ENCODE measurements at regions not wholly inside any gene's neighbourhood (a gene's known extent, or its start where the extent isn't known, plus 50 kb on each side); places are given as distances from the start of the nearest gene placed in this dataset.

- no peak for FAIRE-seq
These were observed 171.2 kb upstream of the PRPS1L1 start for GRCh38 chr7:18198868-18199267.

GRCh38 chr7:18200266-18200665 is 172.6 kb upstream of the PRPS1L1 start:
- intact Hi-C loops (cut with DNase I): no loop called here
- H3K9me3 ChIP-seq (ENCODE audit: control insufficient read depth in 2 of 3, insufficient read depth in 1 of 3, low read length in 3 of 3): no peaks in the 10 kb centered on the region
- no peak for FAIRE-seq

More at GRCh38 chr7:18198868-18199267, 171.2 kb upstream of the PRPS1L1 start:
- Histone ChIP-seq H3K4me3 (ENCODE audit: low read length in 3 of 3) (no peak overlapping the region), H3K36me3 (ENCODE audit: control insufficient read depth in 2 of 3, insufficient read depth in 3 of 3, low read length in 3 of 3) (no peaks in the 10 kb centered on the region), H3K27me3 (ENCODE audit: control insufficient read depth, insufficient read depth, low read length) (no peaks in the 10 kb centered on the region), H3K27ac (ENCODE audit: low read depth in 2 of 2, low read length in 2 of 2) (no peak overlapping the region), H3K9ac (ENCODE audit: low read length in 3 of 3) (no peak overlapping the region), H3K4me1 (ENCODE audit: control insufficient read depth in 2 of 3, insufficient read depth in 2 of 3, low read depth in 1 of 3, low read length in 3 of 3) (no peaks in the 10 kb centered on the region), H3K9me3 (ENCODE audit: control insufficient read depth in 2 of 3, insufficient read depth in 1 of 3, low read length in 3 of 3) (no peaks in the 10 kb centered on the region)
- DNase-seq: no peak
- intact Hi-C loops (cut with DNase I): no loop called here
- TF ChIP-seq CTCF (IDR thresholded peaks at IDR 0.05; ENCODE audit: borderline replicate concordance, extremely low read depth, insufficient read depth): no peak

GRCh38 chr7:18200855-18201254 is 173.2 kb upstream of the PRPS1L1 start:
- no peaks in the 10 kb centered on the region for H3K4me1 ChIP-seq (ENCODE audit: control insufficient read depth in 2 of 3, insufficient read depth in 2 of 3, low read depth in 1 of 3, low read length in 3 of 3)
- H3K4me3 ChIP-seq (ENCODE audit: low read length in 3 of 3): no peak overlapping the region
- no peaks in the 10 kb centered on the region for H3K27me3 ChIP-seq (ENCODE audit: control insufficient read depth, insufficient read depth, low read length)
- FAIRE-seq: no peak
- no peak overlapping the region for H3K9ac ChIP-seq (ENCODE audit: low read length in 3 of 3)
- intact Hi-C loops (cut with DNase I): no loop called here
- no peak overlapping the region for H3K27ac ChIP-seq (ENCODE audit: low read depth in 2 of 2, low read length in 2 of 2)
- no peaks in the 10 kb centered on the region for H3K36me3 ChIP-seq (ENCODE audit: control insufficient read depth in 2 of 3, insufficient read depth in 3 of 3, low read length in 3 of 3)
- TF ChIP-seq CTCF (IDR thresholded peaks at IDR 0.05; ENCODE audit: borderline replicate concordance, extremely low read depth, insufficient read depth): no peak
- DNase-seq: no peak
- no peaks in the 10 kb centered on the region for H3K9me3 ChIP-seq (ENCODE audit: control insufficient read depth in 2 of 3, insufficient read depth in 1 of 3, low read length in 3 of 3)

More at GRCh38 chr7:18200266-18200665, 172.6 kb upstream of the PRPS1L1 start:
- no peaks in the 10 kb centered on the region for H3K36me3 ChIP-seq (ENCODE audit: control insufficient read depth in 2 of 3, insufficient read depth in 3 of 3, low read length in 3 of 3)
- no peak for TF ChIP-seq CTCF (IDR thresholded peaks at IDR 0.05; ENCODE audit: borderline replicate concordance, extremely low read depth, insufficient read depth)
- no peaks in the 10 kb centered on the region for H3K27me3 ChIP-seq (ENCODE audit: control insufficient read depth, insufficient read depth, low read length)
- no peak overlapping the region for H3K4me3 ChIP-seq (ENCODE audit: low read length in 3 of 3)
- DNase-seq: no peak
- H3K9ac ChIP-seq (ENCODE audit: low read length in 3 of 3): no peak overlapping the region
- no peaks in the 10 kb centered on the region for H3K4me1 ChIP-seq (ENCODE audit: control insufficient read depth in 2 of 3, insufficient read depth in 2 of 3, low read depth in 1 of 3, low read length in 3 of 3)
- H3K27ac ChIP-seq (ENCODE audit: low read depth in 2 of 2, low read length in 2 of 2): no peak overlapping the region

- no peak for TF ChIP-seq CTCF (IDR thresholded peaks at IDR 0.05; ENCODE audit: borderline replicate concordance, extremely low read depth, insufficient read depth)
- Histone ChIP-seq H3K4me1 (ENCODE audit: control insufficient read depth in 2 of 3, insufficient read depth in 2 of 3, low read depth in 1 of 3, low read length in 3 of 3) (no peaks in the 10 kb centered on the region), H3K27ac (ENCODE audit: low read depth in 2 of 2, low read length in 2 of 2) (no peak overlapping the region), H3K9ac (ENCODE audit: low read length in 3 of 3) (no peak overlapping the region), H3K9me3 (ENCODE audit: control insufficient read depth in 2 of 3, insufficient read depth in 1 of 3, low read length in 3 of 3) (no peaks in the 10 kb centered on the region), H3K4me3 (ENCODE audit: low read length in 3 of 3) (no peak overlapping the region), H3K27me3 (ENCODE audit: control insufficient read depth, insufficient read depth, low read length) (no peaks in the 10 kb centered on the region), H3K36me3 (ENCODE audit: control insufficient read depth in 2 of 3, insufficient read depth in 3 of 3, low read length in 3 of 3) (no peaks in the 10 kb centered on the region)
- FAIRE-seq (no peak), DNase-seq (no peak)
- intact Hi-C loops (cut with DNase I): no loop called here
These were observed 173.7 kb upstream of the PRPS1L1 start for GRCh38 chr7:18201350-18201749.

Data from kidney (tissue), 13 donors.